GM12865 (cell line): ENCODE measurements at regions not wholly inside any gene's neighbourhood (a gene's known extent, or its start where the extent isn't known, plus 50 kb on each side); places are given as distances from the start of the nearest gene placed in this dataset.

Source experiments
- DNase-seq: peaks from one replicate; pipeline ENCODE4 v3.0.0; 2010; ENCODE audit warnings: low read depth
- H3K4me3 ChIP-seq: 2 replicates; pipeline ENCODE4 v1.5.1; 2011; ENCODE audit warnings: mild to moderate bottlenecking, low read depth, low read length, control low read depth
- CTCF ChIP-seq: IDR thresholded peaks from 2 replicates; pipeline ENCODE4 v1.5.1; 2011; ENCODE audit warnings: low read length, control low read depth, low read depth, inconsistent platforms; ENCODE audit not compliant: insufficient read depth; ENCODE audit errors: missing control alignments

GRCh38 chr5:111606194-111606593, 93.9 kb upstream of the STARD4 start:
- no peak for DNase-seq
- no peak for TF ChIP-seq CTCF
- H3K4me3 ChIP-seq: no peak overlapping the region

- H3K4me3 ChIP-seq: no peak overlapping the region
- TF ChIP-seq CTCF: no peak
- DNase-seq: no peak
Measured at GRCh38 chr5:111603446-111603827, 91.1 kb upstream of the STARD4 start.

GRCh38 chr5:111602817-111603445, 90.6 kb upstream of the STARD4 start:
- no peak for DNase-seq
- H3K4me3 ChIP-seq: no peak overlapping the region
- no peak for TF ChIP-seq CTCF

- no peak for TF ChIP-seq CTCF
- no peak for DNase-seq
- no peak overlapping the region for H3K4me3 ChIP-seq
Measured at GRCh38 chr5:111598996-111599395, 86.7 kb upstream of the STARD4 start.

- no peak for TF ChIP-seq CTCF
- no peak for DNase-seq
- no peak overlapping the region for H3K4me3 ChIP-seq
Measured at GRCh38 chr5:111597491-111597890, 85.2 kb upstream of the STARD4 start.

GRCh38 chr5:111596705-111597104, 84.4 kb upstream of the STARD4 start:
- no peak for TF ChIP-seq CTCF
- no peak for DNase-seq

GRCh38 chr5:111595425-111595824, 83.1 kb upstream of the STARD4 start:
- no peak for DNase-seq
- no peak overlapping the region for H3K4me3 ChIP-seq
- TF ChIP-seq CTCF: no peak

More at GRCh38 chr5:111596705-111597104, 84.4 kb upstream of the STARD4 start:
- no peak overlapping the region for H3K4me3 ChIP-seq
